Adrenal gland (tissue), 9 donors: ENCODE measurements at regions not wholly inside any gene's neighbourhood (a gene's known extent, or its start where the extent isn't known, plus 50 kb on each side); places are given as distances from the start of the nearest gene placed in this dataset.

Experiments
- DNase-seq, 7 donors: peaks; one replicate each; pipeline ENCODE4 v3.0.0-alpha.2; 2019 to 2020
- H3K27ac ChIP-seq, 5 donors: fragments of 200-600 bp; sonication (generic) in 4 of 5; 1 replicate in 3 of 5; 2 replicates in 2 of 5; pipeline versions ENCODE4 v1.5.1 to v1.8.0; 2016 to 2020; ENCODE audit warnings: mild to moderate bottlenecking in 1 of 5
- H3K27me3 ChIP-seq: fragments of 200-600 bp; 2 replicates; pipeline ENCODE4 v1.8.0; 2021
- H3K36me3 ChIP-seq, 2 donors: fragments of 200-600 bp; replicated peaks in 1 of 2; 1 replicate in 1 of 2; 2 replicates in 1 of 2; pipeline versions ENCODE4 v1.5.1 to v1.8.0; 2018 to 2022
- H3K4me1 ChIP-seq, 2 donors: fragments of 200-600 bp; replicated peaks in 1 of 2; 1 replicate in 1 of 2; 2 replicates in 1 of 2; pipeline versions ENCODE4 v1.5.1 to v1.8.0; 2018 to 2021
- H3K4me3 ChIP-seq, 4 donors: fragments of 200-600 bp; sonication (generic) in 3 of 4; one replicate each; pipeline ENCODE4 v1.5.1; 2016 to 2018
- H3K9me3 ChIP-seq, 3 donors: fragments of 200-600 bp; sonication (generic) in 1 of 3; replicated peaks in 1 of 3; 1 replicate in 2 of 3; 2 replicates in 1 of 3; pipeline versions ENCODE4 v1.5.1 to v1.8.0; 2016 to 2021
- POLR2A ChIP-seq, 2 donors: fragments of 450-650 bp; IDR thresholded peaks; one replicate each; pipeline ENCODE4 v1.6.1; 2017; ENCODE audit warnings: antibody characterized with exemption in 2 of 2, mild to moderate bottlenecking in 2 of 2, moderate library complexity in 1 of 2
- WGBS, 4 donors: extraction: QIAGEN DNeasy Blood & Tissue Kit in 2 of 4; methylation state at CpG; one replicate each; pipeline versions ENCODE4 v1.1.5 to v1.1.7; 2013 to 2017; 5-methylcytosine and 5-hydroxymethylcytosine counted together
- intact Hi-C, 2 donors: fragments of 100-400 bp; cut with DNase I; formaldehyde crosslinking; loops; one replicate each; pipeline versions ENCODE4 v1.14.1 to v1.15.0; 2022 to 2023
- TF ChIP-seq, protein P1 (sequence below), 6 experiments: fragments of 450-650 bp in 4 of 6; fragments of 200-600 bp in 2 of 6; sonication (generic) in 1 of 6; IDR thresholded peaks; 1 replicate in 5 of 6; 2 replicates in 1 of 6; pipeline versions ENCODE4 v1.5.1 to v1.8.0; 2016 to 2021; ENCODE audit warnings: antibody characterized with exemption in 6 of 6, mild to moderate bottlenecking in 2 of 6, moderate library complexity in 1 of 6
- donor health status: healthy with polysubstance abuse.
- donor health status: Bipolar disorder and iron deficiency.
- donor health status: DM: yes; HTN: yes; CAD: no.
- donor health status: DM: no; HTN: no; CAD: no.
- donor health status: DM: no; HTN: no; CAD: no.

DNA sequence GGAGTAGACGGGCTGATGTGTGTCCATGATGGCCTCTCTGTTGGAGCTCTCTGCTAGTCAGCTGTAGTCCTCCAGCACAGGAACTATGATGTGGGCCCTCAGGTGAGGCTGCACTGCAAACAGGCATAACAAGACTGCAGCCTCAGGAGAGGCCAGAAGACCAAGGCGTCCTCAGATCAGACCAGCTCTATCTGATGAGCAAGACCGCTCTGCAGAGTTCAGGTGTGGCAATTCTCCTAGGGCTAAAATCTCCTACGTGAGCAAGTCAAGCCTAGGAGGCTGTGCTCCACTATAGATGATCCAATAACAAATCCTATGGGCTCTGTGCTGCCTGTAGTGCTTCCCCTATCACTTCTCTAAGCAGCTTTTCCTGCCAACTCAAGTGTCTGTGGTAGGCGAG is 633.4 kb upstream of the SYNCRIP start:
- TF ChIP-seq POLR2A (IDR thresholded peaks at IDR 0.05), result no peak
- H3K4me1 ChIP-seq, result no peaks in the 10 kb centered on the region
- no peaks in the 10 kb centered on the region for H3K27me3 ChIP-seq
- no peaks in the 10 kb centered on the region for H3K36me3 ChIP-seq
- 59 to 81% (median 66%) methylated on average over 3 to 5 of the region's 5 CpGs for WGBS, 4 donors
- no peaks in the 10 kb centered on the region for H3K9me3 ChIP-seq
- no peak for DNase-seq
- intact Hi-C loops, result no loop called here
- H3K4me3 ChIP-seq, result no peak overlapping the region
- no peak overlapping the region for H3K27ac ChIP-seq

DNA sequence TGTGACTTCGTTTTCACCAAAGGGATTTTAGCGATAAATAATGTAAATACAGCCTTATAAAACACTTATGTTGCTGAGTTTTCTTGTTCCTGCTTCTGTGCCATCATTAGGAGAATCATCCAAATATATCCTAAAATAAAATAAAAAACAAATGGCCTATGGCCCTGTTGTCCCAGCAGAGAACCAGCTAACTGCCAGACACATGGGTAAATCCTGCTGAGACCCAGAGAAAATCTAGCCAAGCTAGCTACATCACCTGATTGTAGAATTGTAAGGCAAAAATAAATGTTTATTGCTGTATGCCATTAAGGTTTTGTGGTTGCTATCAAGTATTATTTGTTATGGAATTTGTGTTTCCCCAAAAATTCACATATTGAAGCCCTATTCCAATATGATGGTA is 631.2 kb upstream of the SYNCRIP start:
- Histone ChIP-seq H3K4me1 (no peaks in the 10 kb centered on the region), H3K27ac (no peak overlapping the region), H3K27me3 (no peaks in the 10 kb centered on the region), H3K4me3 (no peak overlapping the region), H3K9me3 (no peaks in the 10 kb centered on the region), H3K36me3 (no peaks in the 10 kb centered on the region)
- TF ChIP-seq, protein P1, sequence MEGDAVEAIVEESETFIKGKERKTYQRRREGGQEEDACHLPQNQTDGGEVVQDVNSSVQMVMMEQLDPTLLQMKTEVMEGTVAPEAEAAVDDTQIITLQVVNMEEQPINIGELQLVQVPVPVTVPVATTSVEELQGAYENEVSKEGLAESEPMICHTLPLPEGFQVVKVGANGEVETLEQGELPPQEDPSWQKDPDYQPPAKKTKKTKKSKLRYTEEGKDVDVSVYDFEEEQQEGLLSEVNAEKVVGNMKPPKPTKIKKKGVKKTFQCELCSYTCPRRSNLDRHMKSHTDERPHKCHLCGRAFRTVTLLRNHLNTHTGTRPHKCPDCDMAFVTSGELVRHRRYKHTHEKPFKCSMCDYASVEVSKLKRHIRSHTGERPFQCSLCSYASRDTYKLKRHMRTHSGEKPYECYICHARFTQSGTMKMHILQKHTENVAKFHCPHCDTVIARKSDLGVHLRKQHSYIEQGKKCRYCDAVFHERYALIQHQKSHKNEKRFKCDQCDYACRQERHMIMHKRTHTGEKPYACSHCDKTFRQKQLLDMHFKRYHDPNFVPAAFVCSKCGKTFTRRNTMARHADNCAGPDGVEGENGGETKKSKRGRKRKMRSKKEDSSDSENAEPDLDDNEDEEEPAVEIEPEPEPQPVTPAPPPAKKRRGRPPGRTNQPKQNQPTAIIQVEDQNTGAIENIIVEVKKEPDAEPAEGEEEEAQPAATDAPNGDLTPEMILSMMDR (IDR thresholded peaks at IDR 0.05), result no peak
- no peak for TF ChIP-seq POLR2A (IDR thresholded peaks at IDR 0.05)
- intact Hi-C loops, result no loop called here
- DNase-seq, result no peak
- WGBS, 4 donors, result 59 to 70% (median 67%) methylated on average over 2 of the region's 2 CpGs

DNA sequence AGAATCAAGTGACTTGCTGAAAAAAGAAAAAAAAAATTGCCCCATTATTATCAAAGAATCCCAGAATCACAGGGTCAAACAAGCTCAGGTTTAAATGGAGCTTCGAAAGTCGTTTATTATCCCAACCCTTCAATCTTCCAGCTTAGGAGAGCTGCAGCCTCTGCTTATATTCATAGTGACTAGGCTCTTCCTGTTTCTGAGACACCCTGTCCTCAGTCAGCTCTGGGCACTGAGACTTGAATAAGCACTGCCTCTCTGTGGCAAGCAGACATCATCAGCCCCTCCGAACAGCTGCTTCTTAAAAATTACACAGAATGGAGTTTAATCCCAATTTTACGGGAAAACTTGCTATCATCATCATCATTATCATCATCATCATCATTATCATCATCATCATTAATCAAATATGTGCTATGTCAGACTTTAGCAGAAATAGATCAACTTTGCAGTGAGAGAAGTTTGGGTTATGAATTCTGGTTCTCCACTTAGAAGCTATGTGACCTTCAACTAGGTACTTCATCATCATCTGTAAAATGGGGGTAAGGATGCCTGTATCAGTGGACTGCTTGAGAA is 614.0 kb upstream of the SYNCRIP start:
- intact Hi-C loops, result no loop called here
- 61 to 88% (median 74%) methylated on average over 4 of the region's 4 CpGs for WGBS, 4 donors
- H3K4me3 ChIP-seq, result no peak overlapping the region

DNA sequence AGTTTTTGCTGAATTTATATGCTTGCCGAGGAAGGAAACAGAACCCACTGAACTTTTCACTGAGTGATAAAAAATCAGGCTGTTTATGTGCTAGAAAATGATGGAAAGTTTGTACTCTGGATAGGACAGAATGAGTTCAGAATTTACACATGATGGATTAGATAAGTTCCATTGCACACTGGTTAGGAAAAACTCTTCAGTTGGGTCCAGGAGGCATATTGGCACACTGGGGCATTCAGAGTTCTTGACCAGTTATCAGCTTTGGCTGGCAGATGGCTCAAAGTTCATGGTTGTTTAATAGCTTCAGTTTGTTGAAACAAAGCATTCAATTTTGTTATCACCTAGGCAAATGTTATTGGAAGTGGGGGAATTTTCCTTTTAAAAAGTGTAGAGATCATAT is 613.3 kb upstream of the SYNCRIP start:
- no peak for DNase-seq
- 46 to 60% (median 51%) methylated on average over 1 of the region's 1 CpG for WGBS, 4 donors
- Histone ChIP-seq H3K9me3 (no peaks in the 10 kb centered on the region), H3K36me3 (no peaks in the 10 kb centered on the region), H3K4me1 (no peaks in the 10 kb centered on the region), H3K4me3 (no peak overlapping the region), H3K27ac (no peak overlapping the region), H3K27me3 (no peaks in the 10 kb centered on the region)
- intact Hi-C loops, result no loop called here
- TF ChIP-seq, protein P1 (IDR thresholded peaks at IDR 0.05), result no peak
- TF ChIP-seq POLR2A (IDR thresholded peaks at IDR 0.05), result no peak

More for the DNA sequence above, 614.0 kb upstream of the SYNCRIP start:
- H3K27ac ChIP-seq, result no peak overlapping the region
- H3K9me3 ChIP-seq, result no peaks in the 10 kb centered on the region
- no peaks in the 10 kb centered on the region for H3K4me1 ChIP-seq
- no peaks in the 10 kb centered on the region for H3K36me3 ChIP-seq
- no peak for TF ChIP-seq POLR2A (IDR thresholded peaks at IDR 0.05)
- TF ChIP-seq, protein P1 (IDR thresholded peaks at IDR 0.05), result no peak
- DNase-seq, result no peak
- no peaks in the 10 kb centered on the region for H3K27me3 ChIP-seq

DNA sequence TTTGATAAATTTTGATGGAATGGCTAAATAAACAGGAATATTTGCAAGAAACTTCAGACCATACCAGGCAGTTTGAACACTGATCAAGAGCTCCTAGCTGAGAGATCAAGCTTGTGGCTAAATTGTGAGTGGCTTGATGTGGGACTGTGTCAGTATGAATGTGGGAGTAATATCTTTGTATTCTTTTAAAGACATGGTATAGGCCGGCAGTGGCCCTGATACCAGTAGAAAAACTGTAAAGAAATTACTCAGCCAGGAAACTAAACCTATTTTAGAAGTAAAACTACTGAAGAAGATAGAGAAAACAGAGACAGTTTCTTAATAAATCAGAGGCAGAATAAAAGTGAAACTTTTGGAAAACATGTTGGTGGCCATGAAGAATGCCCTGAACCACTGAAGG is 608.4 kb upstream of the SYNCRIP start:
- H3K4me3 ChIP-seq, result no peak overlapping the region
- no peak overlapping the region for H3K27ac ChIP-seq
- H3K4me1 ChIP-seq, result no peaks in the 10 kb centered on the region
- no peaks in the 10 kb centered on the region for H3K36me3 ChIP-seq
- DNase-seq, result no peak
- no peaks in the 10 kb centered on the region for H3K9me3 ChIP-seq
- 37 to 87% (median 86%) methylated on average over 1 of the region's 1 CpG for WGBS, 4 donors
- intact Hi-C loops, result no loop called here
- no peaks in the 10 kb centered on the region for H3K27me3 ChIP-seq
- TF ChIP-seq, protein P1 (IDR thresholded peaks at IDR 0.05), result no peak
- no peak for TF ChIP-seq POLR2A (IDR thresholded peaks at IDR 0.05)
